ENCODE measurements at regions not wholly inside any gene's neighbourhood (a gene's known extent, or its start where the extent isn't known, plus 50 kb on each side); places are given as distances from the start of the nearest gene placed in this dataset.

DNA sequence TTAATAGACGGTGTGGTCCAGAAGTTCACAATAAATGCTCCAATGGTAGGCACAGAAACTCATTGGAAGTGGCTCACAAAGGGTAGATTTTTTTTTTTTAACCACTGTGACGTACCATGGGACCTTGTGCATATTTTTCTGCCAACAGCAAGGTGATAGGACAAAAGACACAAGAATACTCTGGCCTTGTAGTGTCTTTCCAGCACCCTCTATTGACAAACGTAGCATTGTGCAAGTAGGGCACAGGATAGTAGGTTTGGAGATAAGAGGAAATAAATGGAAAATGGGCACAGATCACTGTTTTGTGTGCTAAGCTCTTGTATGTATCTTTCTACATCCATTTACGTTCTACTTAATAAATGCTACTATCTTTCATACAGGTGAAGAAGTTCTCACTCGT, 2054.9 kb downstream of the PCDH7 start:
- Histone ChIP-seq H3K4me3 (no peak overlapping the region), H3K27me3 (no peaks in the 10 kb centered on the region), H2AFZ (replicated peaks) (peak overlapping the region; percentile 22), H3K4me2 (no peak overlapping the region), H4K20me1 (ENCODE audit: low read depth) (no peaks in the 10 kb centered on the region), H3K4me1 (no peaks in the 10 kb centered on the region), H3K27ac (no peak overlapping the region), H3K9me3 (ENCODE audit: low read depth) (no peaks in the 10 kb centered on the region), H3K79me2 (ENCODE audit: low read depth) (no peaks in the 10 kb centered on the region), H3F3A (ENCODE audit: low read depth) (no peaks in the 10 kb centered on the region), H3K9ac (no peak overlapping the region), H3K36me3 (no peaks in the 10 kb centered on the region)
- H3K36me3 Mint-ChIP-seq = no peaks in the 10 kb centered on the region
- no peak overlapping the region for H3K27ac Mint-ChIP-seq
- TF ChIP-seq EZH2 (IDR thresholded peaks at IDR 0.05) = no peak
- TF ChIP-seq, protein P1, sequence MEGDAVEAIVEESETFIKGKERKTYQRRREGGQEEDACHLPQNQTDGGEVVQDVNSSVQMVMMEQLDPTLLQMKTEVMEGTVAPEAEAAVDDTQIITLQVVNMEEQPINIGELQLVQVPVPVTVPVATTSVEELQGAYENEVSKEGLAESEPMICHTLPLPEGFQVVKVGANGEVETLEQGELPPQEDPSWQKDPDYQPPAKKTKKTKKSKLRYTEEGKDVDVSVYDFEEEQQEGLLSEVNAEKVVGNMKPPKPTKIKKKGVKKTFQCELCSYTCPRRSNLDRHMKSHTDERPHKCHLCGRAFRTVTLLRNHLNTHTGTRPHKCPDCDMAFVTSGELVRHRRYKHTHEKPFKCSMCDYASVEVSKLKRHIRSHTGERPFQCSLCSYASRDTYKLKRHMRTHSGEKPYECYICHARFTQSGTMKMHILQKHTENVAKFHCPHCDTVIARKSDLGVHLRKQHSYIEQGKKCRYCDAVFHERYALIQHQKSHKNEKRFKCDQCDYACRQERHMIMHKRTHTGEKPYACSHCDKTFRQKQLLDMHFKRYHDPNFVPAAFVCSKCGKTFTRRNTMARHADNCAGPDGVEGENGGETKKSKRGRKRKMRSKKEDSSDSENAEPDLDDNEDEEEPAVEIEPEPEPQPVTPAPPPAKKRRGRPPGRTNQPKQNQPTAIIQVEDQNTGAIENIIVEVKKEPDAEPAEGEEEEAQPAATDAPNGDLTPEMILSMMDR (IDR thresholded peaks at IDR 0.05) = peak; percentile 71
- TF ChIP-seq EZH2phosphoT487 (IDR thresholded peaks at IDR 0.05) = no peak
- H3K9me3 Mint-ChIP-seq = no peaks in the 10 kb centered on the region
- no peak overlapping the region for H3K4me3 Mint-ChIP-seq
- no peaks in the 10 kb centered on the region for H3K27me3 Mint-ChIP-seq (ENCODE audit: insufficient read depth, low read depth)
- DNase-seq (ENCODE audit: low spot score) = peak; percentile 57
- no peaks in the 10 kb centered on the region for H3K4me1 Mint-ChIP-seq

DNA sequence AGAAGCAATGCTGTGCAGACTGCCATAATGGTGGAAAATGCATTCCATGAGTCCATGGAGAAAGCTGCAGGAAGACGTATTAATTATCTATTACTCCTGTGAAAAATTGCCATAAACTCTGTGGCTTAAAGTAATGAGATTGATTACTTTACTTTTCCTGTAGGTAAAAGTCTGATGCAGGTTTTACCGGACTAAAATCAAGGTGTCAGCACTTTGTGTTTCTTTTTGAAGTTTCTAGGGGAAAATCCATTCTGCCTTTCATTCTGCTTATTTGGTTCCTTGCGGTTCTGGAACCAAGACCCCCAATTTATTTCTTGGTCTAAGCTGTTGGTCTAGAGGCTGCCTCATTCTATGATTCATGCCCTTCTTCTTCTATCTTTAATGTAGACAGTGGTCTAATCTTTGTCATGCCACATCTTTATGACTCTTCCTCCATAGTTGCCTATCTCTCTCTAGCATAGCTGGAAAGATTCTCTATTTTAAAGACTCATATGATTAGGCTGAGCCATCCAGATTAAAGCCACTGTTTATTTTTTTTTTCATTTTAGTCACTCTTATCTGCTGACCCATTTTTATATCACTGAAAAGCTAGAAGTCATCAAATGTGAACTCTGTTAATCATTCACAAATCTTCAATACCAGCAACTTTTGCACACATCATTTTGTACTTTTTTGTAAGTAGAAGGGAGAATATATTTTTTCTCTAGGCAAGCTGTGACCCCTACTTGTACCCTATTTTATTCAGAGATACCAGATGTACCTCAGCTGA, 2056.4 kb downstream of the PCDH7 start:
- H3K27me3 ChIP-seq = no peaks in the 10 kb centered on the region
- H3K9ac ChIP-seq = no peak overlapping the region
- no peaks in the 10 kb centered on the region for H3K9me3 ChIP-seq (ENCODE audit: low read depth)
- Mint-ChIP-seq H3K27ac (no peak overlapping the region), H3K36me3 (no peaks in the 10 kb centered on the region), H3K9me3 (no peaks in the 10 kb centered on the region), H3K4me1 (no peaks in the 10 kb centered on the region), H3K27me3 (ENCODE audit: insufficient read depth, low read depth) (no peaks in the 10 kb centered on the region), H3K4me3 (no peak overlapping the region)
- no peak overlapping the region for H3K27ac ChIP-seq
- no peaks in the 10 kb centered on the region for H3K4me1 ChIP-seq
- H3K79me2 ChIP-seq (ENCODE audit: low read depth) = no peaks in the 10 kb centered on the region
- TF ChIP-seq, protein P1 (IDR thresholded peaks at IDR 0.05) = no peak
- TF ChIP-seq EZH2 (IDR thresholded peaks at IDR 0.05) (no peak), EZH2phosphoT487 (IDR thresholded peaks at IDR 0.05) (no peak)
- H3F3A ChIP-seq (ENCODE audit: low read depth) = no peaks in the 10 kb centered on the region
- no peak for DNase-seq (ENCODE audit: low spot score)
- no peak overlapping the region for H3K4me2 ChIP-seq
- H4K20me1 ChIP-seq (ENCODE audit: low read depth) = no peaks in the 10 kb centered on the region
- no peak overlapping the region for H3K4me3 ChIP-seq
- H3K36me3 ChIP-seq = no peaks in the 10 kb centered on the region
- no peak overlapping the region for H2AFZ ChIP-seq (replicated peaks)

DNA sequence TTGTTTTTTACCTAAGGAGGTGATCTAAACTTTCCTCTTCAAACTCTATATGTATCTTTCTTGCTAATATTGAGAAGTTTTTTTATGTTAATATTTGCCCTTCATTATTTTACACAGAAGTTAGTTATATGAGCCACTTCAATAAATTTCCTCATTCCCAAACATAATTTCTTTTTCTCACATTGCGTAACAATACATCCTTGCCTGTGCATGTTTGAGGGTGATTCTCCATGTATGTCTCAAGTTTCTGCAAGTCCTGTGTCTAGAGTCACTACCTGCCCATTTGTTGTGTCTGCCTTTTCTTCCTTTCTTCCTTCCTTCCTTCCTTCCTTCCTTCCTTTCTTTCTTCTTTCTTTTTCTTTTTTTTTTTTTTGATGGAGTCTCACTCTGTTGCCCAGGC, 2057.9 kb downstream of the PCDH7 start:
- no peaks in the 10 kb centered on the region for H3K36me3 Mint-ChIP-seq
- Histone ChIP-seq H3K9ac (no peak overlapping the region), H4K20me1 (ENCODE audit: low read depth) (no peaks in the 10 kb centered on the region), H2AFZ (replicated peaks) (no peak overlapping the region), H3K36me3 (no peaks in the 10 kb centered on the region), H3K4me2 (no peak overlapping the region), H3K79me2 (ENCODE audit: low read depth) (no peaks in the 10 kb centered on the region), H3K4me3 (no peak overlapping the region), H3K9me3 (ENCODE audit: low read depth) (no peaks in the 10 kb centered on the region), H3K4me1 (no peaks in the 10 kb centered on the region), H3F3A (ENCODE audit: low read depth) (no peaks in the 10 kb centered on the region), H3K27me3 (no peaks in the 10 kb centered on the region), H3K27ac (no peak overlapping the region)
- TF ChIP-seq, protein P1 (IDR thresholded peaks at IDR 0.05) = no peak
- TF ChIP-seq EZH2phosphoT487 (IDR thresholded peaks at IDR 0.05) (no peak), EZH2 (IDR thresholded peaks at IDR 0.05) (no peak)
- H3K27ac Mint-ChIP-seq = no peak overlapping the region
- no peak for DNase-seq (ENCODE audit: low spot score)
- no peaks in the 10 kb centered on the region for H3K9me3 Mint-ChIP-seq
- H3K27me3 Mint-ChIP-seq (ENCODE audit: insufficient read depth, low read depth) = no peaks in the 10 kb centered on the region
- no peak overlapping the region for H3K4me3 Mint-ChIP-seq
- H3K4me1 Mint-ChIP-seq = no peaks in the 10 kb centered on the region

Data from neural progenitor cell (in vitro differentiated cells).